ENCODE measurements at regions not wholly inside any gene's neighbourhood (a gene's known extent, or its start where the extent isn't known, plus 50 kb on each side); places are given as distances from the start of the nearest gene placed in this dataset.

DNA sequence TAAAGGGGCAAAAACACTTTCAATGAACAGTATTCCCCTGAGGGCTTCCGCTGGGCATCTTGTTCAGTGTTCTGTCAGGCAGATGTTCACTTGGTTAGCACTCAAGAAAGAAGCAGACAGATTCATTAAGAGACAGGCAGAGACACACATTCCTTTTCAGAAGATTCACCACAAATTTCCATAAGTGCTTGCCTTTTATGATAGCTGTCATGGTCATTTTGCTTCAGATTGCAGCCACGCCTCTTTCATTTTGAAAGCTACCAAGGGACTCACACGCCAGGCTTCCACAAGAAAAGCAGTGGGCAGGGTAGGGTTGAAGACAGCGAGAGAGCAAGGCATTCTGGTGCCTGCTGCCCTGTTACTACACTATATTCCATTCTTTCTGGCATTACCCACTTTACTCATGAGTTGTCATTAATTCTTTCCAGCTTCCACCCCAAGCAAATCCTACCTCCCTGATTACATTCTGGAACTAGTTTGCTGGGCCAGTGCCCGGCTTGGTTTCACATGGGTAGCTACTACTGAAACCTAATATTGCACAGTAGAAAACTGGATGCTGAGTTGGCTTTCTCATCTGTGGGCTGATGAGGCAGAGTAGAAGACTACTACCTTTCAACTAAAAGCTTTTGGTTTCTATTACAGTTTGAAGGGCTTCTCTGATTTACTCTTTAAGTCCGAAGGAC lies 91.2 kb upstream of the COL24A1 start:
- H3K9me1 ChIP-seq (ENCODE audit: control insufficient read depth, insufficient read depth, low read length) = no peaks in the 10 kb centered on the region
- ChIA-PET POLR2A (no interaction called here), CTCF (ENCODE audit: low intra/inter-chr PET ratio) (no interaction called here)
- TF ChIP-seq, protein P1, sequence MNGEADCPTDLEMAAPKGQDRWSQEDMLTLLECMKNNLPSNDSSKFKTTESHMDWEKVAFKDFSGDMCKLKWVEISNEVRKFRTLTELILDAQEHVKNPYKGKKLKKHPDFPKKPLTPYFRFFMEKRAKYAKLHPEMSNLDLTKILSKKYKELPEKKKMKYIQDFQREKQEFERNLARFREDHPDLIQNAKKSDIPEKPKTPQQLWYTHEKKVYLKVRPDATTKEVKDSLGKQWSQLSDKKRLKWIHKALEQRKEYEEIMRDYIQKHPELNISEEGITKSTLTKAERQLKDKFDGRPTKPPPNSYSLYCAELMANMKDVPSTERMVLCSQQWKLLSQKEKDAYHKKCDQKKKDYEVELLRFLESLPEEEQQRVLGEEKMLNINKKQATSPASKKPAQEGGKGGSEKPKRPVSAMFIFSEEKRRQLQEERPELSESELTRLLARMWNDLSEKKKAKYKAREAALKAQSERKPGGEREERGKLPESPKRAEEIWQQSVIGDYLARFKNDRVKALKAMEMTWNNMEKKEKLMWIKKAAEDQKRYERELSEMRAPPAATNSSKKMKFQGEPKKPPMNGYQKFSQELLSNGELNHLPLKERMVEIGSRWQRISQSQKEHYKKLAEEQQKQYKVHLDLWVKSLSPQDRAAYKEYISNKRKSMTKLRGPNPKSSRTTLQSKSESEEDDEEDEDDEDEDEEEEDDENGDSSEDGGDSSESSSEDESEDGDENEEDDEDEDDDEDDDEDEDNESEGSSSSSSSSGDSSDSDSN (IDR thresholded peaks at IDR 0.05; ENCODE audit: borderline replicate concordance in 1 of 2, low read depth in 2 of 2, low read length in 2 of 2) = no peak
- TF ChIP-seq, protein P2, sequence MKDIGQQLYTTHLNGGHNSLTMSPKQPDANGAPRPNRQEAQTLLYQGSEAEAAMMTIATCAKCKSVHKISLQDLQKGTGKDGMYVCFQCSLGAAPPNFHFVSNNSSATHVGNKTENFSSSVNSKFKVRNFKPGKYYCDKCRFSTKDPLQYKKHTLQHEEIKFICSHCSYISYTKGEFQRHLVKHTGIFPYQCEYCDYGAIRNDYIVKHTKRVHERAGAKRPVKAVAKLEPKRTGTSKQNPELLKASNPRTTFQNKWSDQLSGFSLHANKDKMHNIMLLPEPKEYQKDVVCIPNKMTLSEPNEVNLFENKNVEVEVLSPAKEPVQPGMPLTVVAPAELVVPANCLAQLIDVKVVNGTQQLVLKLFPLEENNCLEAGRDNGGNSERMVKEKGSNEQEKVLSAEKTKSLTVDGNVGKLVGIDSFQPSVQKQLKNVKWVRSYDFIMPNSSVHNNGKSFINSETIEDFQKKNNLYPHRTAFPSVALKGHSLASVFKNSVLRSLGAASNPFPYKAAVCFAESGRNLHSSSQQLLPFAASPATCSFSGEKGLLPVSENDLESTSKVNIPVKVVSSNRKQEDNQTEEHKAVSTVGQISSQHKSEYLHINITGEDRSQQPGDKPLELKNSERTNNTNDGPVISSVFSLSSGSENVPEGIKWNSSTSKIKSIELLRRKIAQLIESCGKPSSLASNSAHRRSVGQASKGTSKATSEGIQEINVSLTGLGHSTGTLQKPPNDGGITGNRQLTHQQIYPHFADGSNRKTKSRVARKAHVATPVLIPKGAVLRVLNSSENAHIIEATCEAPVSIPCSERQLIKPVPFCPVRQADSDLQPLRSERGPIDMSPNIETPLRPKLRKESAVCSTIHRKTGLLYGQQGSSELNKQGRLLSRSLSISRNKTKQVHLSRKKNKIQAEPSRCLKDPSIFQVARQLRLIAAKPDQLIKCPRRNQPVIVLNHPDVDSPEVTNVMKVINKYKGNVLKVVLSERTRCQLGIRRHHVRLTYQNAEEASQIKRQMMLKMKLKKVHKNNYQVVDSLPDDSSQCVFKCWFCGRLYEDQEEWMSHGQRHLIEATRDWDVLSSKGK (CRISPR knock-in tag; IDR thresholded peaks at IDR 0.05) = no peak
- no peak for TF ChIP-seq FOXK2 (conservative IDR thresholded peaks at IDR 0.05 in 1 of 2, IDR thresholded peaks at IDR 0.05 in 1 of 2; ENCODE audit: low read depth in 2 of 2)
- TF ChIP-seq KDM1A (IDR thresholded peaks at IDR 0.05) = no peak
- no peak for TF ChIP-seq NELFE (IDR thresholded peaks at IDR 0.05; ENCODE audit: insufficient read depth, insufficient read length)
- TF ChIP-seq ZNF217 (CRISPR knock-in tag; IDR thresholded peaks at IDR 0.05) = no peak
- no peak for TF ChIP-seq ZNF589 (CRISPR knock-in tag; IDR thresholded peaks at IDR 0.05; ENCODE audit: low read depth)
- TF ChIP-seq SMC3 (conservative IDR thresholded peaks at IDR 0.05; ENCODE audit: insufficient read depth, low read depth, low read length) = no peak
- TF ChIP-seq MTA1 (IDR thresholded peaks at IDR 0.05; ENCODE audit: borderline replicate concordance) = no peak
- H4K20me1 ChIP-seq (replicated peaks; ENCODE audit: control insufficient read depth, insufficient read depth, low read length) = no peaks in the 10 kb centered on the region
- no peaks in the 10 kb centered on the region for H3K79me2 ChIP-seq (ENCODE audit: control insufficient read depth, insufficient read depth, low read length)
- no peaks in the 10 kb centered on the region for H3K36me3 ChIP-seq (ENCODE audit: control insufficient read depth, insufficient read depth, low read length)
- no peaks in the 10 kb centered on the region for H3K9me3 ChIP-seq (replicated peaks; ENCODE audit: control insufficient read depth, insufficient read depth, low read depth, low read length)
- H3K9ac ChIP-seq (ENCODE audit: insufficient read depth in 1 of 2, low read depth in 2 of 2, low read length in 2 of 2) = no peak overlapping the region
- no peaks in the 10 kb centered on the region for H3K4me1 ChIP-seq (replicated peaks in 1 of 2; ENCODE audit: control insufficient read depth in 2 of 2, insufficient read depth in 2 of 2, low read length in 2 of 2)
- WGBS (ENCODE audit: insufficient coverage, low coverage, missing lambda C conversion rate) = 0% methylated on average over 6 of the region's 6 CpGs
- H3K27me3 ChIP-seq (ENCODE audit: control insufficient read depth in 2 of 2, insufficient read depth in 2 of 2, low read length in 2 of 2) = no peaks in the 10 kb centered on the region
- in situ Hi-C loops (cut with MboI) (no loop called here), intact Hi-C loops (cut with micrococcal nuclease) (no loop called here)
- no TSS peak for BruUV-seq (replicated peaks)
- H3K27ac ChIP-seq (ENCODE audit: extremely low read depth, low read depth, low read length) = no peak overlapping the region
- H3K4me3 ChIP-seq = no peak overlapping the region
- H2AFZ ChIP-seq (ENCODE audit: low read depth, low read length) = no peak overlapping the region
- ATAC-seq (no peak), FAIRE-seq (no peak), DNase-seq (ENCODE audit: extremely low read depth in 1 of 4, low spot score in 3 of 4) (no peak)
- no peak overlapping the region for H3K4me2 ChIP-seq (ENCODE audit: insufficient read depth, low read length)
